Osteoblast (primary cell): ENCODE measurements at regions not wholly inside any gene's neighbourhood (a gene's known extent, or its start where the extent isn't known, plus 50 kb on each side); places are given as distances from the start of the nearest gene placed in this dataset.
"Not testable (repeated sequence)": the region's sequence is repeated elsewhere in the genome, so short reads cannot be mapped to it uniquely, and the experiment has no call there.

ENCODE experiments used
- DNase-seq: peaks from one replicate; pipeline ENCODE4 v3.0.0; 2011; ENCODE audit warnings: low spot score, mixed read lengths; ENCODE audit not compliant: insufficient read length; ENCODE audit errors: missing footprints
- H2AFZ ChIP-seq: 2 replicates; pipeline ENCODE4 v1.6.0; 2011; ENCODE audit warnings: mild to moderate bottlenecking, low read length
- H3K27ac ChIP-seq: 2 replicates; pipeline ENCODE4 v1.5.1; 2011; ENCODE audit warnings: mild to moderate bottlenecking, low read depth, low read length, moderate library complexity
- H3K27me3 ChIP-seq: 2 replicates; pipeline ENCODE4 v1.6.0; 2012; ENCODE audit warnings: mild to moderate bottlenecking, control low read depth, inconsistent platforms, low read length, moderate library complexity; ENCODE audit not compliant: insufficient read depth
- H3K36me3 ChIP-seq: 2 replicates; pipeline ENCODE4 v1.5.1; 2011; ENCODE audit warnings: mild to moderate bottlenecking, low read length, control low read depth, moderate library complexity; ENCODE audit not compliant: insufficient read depth
- H3K4me1 ChIP-seq: 2 replicates; pipeline ENCODE4 v1.5.1; 2011; ENCODE audit warnings: mild to moderate bottlenecking, low read length, control low read depth, moderate library complexity; ENCODE audit not compliant: insufficient read depth
- H3K4me2 ChIP-seq: 2 replicates; pipeline ENCODE4 v1.6.0; 2011; ENCODE audit warnings: mild to moderate bottlenecking, low read length; ENCODE audit not compliant: insufficient read depth
- H3K4me3 ChIP-seq: fragments of 200-600 bp; sonication (generic); 3 replicates; pipeline ENCODE4 v1.5.1; 2012; ENCODE audit warnings: mild to moderate bottlenecking, low read length, inconsistent platforms; ENCODE audit not compliant: insufficient read depth
- H3K79me2 ChIP-seq: 2 replicates; pipeline ENCODE4 v1.6.0; 2012; ENCODE audit warnings: mild to moderate bottlenecking, low read length, control low read depth, inconsistent platforms; ENCODE audit not compliant: insufficient read depth
- H3K9me3 ChIP-seq: 2 replicates; pipeline ENCODE4 v1.5.1; 2011; ENCODE audit warnings: low read depth, low read length, control low read depth
- H4K20me1 ChIP-seq: 2 replicates; pipeline ENCODE4 v1.6.0; 2012; ENCODE audit warnings: mild to moderate bottlenecking, low read length, control low read depth; ENCODE audit not compliant: insufficient read depth
- CTCF ChIP-seq: IDR thresholded peaks from 2 replicates; pipeline ENCODE4 v1.5.1; 2011; ENCODE audit warnings: mild to moderate bottlenecking, low read depth, low read length, moderate library complexity; ENCODE audit errors: extremely low read depth

GRCh38 chr15:30770759-30771158 lies 133.0 kb upstream of the FAN1 start:
- H3K4me1 ChIP-seq: no peaks in the 10 kb centered on the region
- H2AFZ ChIP-seq: no peak overlapping the region
- no peaks in the 10 kb centered on the region for H3K9me3 ChIP-seq
- no peak for DNase-seq
- H3K27me3 ChIP-seq: no peaks in the 10 kb centered on the region
- no peak overlapping the region for H3K4me2 ChIP-seq
- no peaks in the 10 kb centered on the region for H3K79me2 ChIP-seq
- no peak overlapping the region for H3K4me3 ChIP-seq
- peaks cover 5% of the 10 kb centered on the region for H3K36me3 ChIP-seq
- H4K20me1 ChIP-seq: no peaks in the 10 kb centered on the region
- TF ChIP-seq CTCF: no peak
- no peak overlapping the region for H3K27ac ChIP-seq

- Histone ChIP-seq H3K36me3 (no peaks in the 10 kb centered on the region), H3K27me3 (no peaks in the 10 kb centered on the region)
Observed at GRCh38 chr15:30783019-30783418, 120.7 kb upstream of the FAN1 start.

GRCh38 chr15:30788595-30788994 lies 115.1 kb upstream of the FAN1 start:
- Histone ChIP-seq H3K4me3 (no peak overlapping the region), H3K79me2 (no peaks in the 10 kb centered on the region), H3K27me3 (no peaks in the 10 kb centered on the region), H3K4me2 (no peak overlapping the region), H3K36me3 (no peaks in the 10 kb centered on the region), H3K27ac (no peak overlapping the region), H2AFZ (no peak overlapping the region), H3K9me3 (no peaks in the 10 kb centered on the region), H3K4me1 (no peaks in the 10 kb centered on the region), H4K20me1 (no peaks in the 10 kb centered on the region)
- no peak for DNase-seq
- no peak for TF ChIP-seq CTCF

More at GRCh38 chr15:30783019-30783418, 120.7 kb upstream of the FAN1 start:
- DNase-seq: no peak
- no peak overlapping the region for H3K4me3 ChIP-seq
- H4K20me1 ChIP-seq: no peaks in the 10 kb centered on the region
- no peak overlapping the region for H3K27ac ChIP-seq
- TF ChIP-seq CTCF: no peak
- H3K79me2 ChIP-seq: no peaks in the 10 kb centered on the region
- H3K4me1 ChIP-seq: no peaks in the 10 kb centered on the region
- H2AFZ ChIP-seq: no peak overlapping the region
- no peak overlapping the region for H3K4me2 ChIP-seq
- no peaks in the 10 kb centered on the region for H3K9me3 ChIP-seq

GRCh38 chr15:30791239-30792175 lies 112.2 kb upstream of the FAN1 start:
- Histone ChIP-seq H3K27ac (no peak overlapping the region), H3K4me3 (no peak overlapping the region), H2AFZ (no peak overlapping the region), H3K4me2 (no peak overlapping the region), H4K20me1 (no peaks in the 10 kb centered on the region), H3K79me2 (no peaks in the 10 kb centered on the region), H3K9me3 (no peaks in the 10 kb centered on the region), H3K27me3 (no peaks in the 10 kb centered on the region), H3K4me1 (no peaks in the 10 kb centered on the region), H3K36me3 (no peaks in the 10 kb centered on the region)
- no peak for DNase-seq
- no peak for TF ChIP-seq CTCF

GRCh38 chr15:30792843-30793242 lies 110.9 kb upstream of the FAN1 start:
- not testable (repeated sequence) for H2AFZ ChIP-seq, H3K4me2 ChIP-seq, H3K27me3 ChIP-seq, H4K20me1 ChIP-seq, H3K9me3 ChIP-seq, DNase-seq, H3K4me3 ChIP-seq, H3K27ac ChIP-seq, H3K4me1 ChIP-seq, H3K79me2 ChIP-seq, H3K36me3 ChIP-seq
